Pons (tissue), 1 donor: ENCODE measurements at regions not wholly inside any gene's neighbourhood (a gene's known extent, or its start where the extent isn't known, plus 50 kb on each side); places are given as distances from the start of the nearest gene placed in this dataset.

ENCODE experiments used
- DNase-seq: peaks from one replicate; pipeline ENCODE4 v3.0.0-alpha.2; 2016; ENCODE audit warnings: low spot score

DNA sequence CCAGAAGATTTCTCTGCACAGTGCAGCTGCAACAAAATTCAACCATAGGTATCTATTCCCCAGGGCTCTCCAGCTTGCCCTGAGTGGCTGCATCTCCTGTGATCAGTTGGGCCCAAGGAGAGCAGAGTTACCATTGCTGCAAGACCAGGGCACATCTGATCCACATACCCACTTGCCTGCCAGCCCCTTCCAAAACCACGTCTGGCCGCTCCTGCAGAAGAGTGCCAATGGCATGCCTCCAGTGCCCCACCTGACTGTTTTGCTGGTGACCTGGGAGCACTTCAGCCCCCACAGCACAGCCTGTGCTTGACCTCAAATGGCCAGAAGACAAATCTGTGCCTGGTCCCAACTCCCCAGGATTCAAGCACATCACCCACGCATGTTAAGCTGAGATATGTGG, 526.1 kb upstream of the GBE1 start:
- DNase-seq: no peak

DNA sequence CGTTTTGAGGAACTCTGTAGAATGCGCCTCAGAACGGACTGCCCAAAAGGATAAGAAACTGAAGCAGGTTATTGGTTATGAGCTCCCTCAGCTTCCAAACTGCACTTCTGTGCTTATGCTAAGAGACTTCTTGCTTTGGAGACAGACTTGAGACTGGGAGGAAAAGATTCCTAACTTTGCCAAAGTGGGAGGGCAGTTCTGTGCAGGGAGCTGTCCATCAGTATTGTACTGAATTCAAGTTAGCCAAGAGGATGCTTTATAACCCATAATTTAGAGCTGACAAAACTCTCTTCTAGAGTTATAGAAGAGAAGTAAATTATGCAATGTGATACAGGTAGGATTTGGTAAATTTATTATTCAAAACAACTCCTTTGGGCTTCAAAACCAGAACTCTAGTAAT, 519.8 kb upstream of the GBE1 start:
- no peak for DNase-seq

DNA sequence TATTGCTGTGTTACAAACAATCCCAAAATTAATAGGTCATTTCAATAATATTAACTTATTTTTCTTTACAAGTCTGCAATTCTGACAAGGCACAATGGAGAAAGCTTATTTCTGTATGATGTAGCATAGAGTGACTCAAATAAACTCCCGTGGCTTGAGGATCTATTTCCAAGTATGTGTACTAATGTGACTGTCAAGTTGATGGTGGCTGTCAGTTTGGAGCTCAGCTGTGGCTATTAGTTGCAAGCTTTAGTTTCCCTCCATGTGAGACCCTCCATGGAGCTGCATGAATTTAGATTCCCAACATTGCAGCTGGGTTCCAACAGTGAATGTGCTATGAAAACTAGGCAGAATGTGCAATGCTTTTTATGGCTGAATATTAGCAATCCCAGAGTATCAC, 515.5 kb upstream of the GBE1 start:
- DNase-seq: no peak

DNA sequence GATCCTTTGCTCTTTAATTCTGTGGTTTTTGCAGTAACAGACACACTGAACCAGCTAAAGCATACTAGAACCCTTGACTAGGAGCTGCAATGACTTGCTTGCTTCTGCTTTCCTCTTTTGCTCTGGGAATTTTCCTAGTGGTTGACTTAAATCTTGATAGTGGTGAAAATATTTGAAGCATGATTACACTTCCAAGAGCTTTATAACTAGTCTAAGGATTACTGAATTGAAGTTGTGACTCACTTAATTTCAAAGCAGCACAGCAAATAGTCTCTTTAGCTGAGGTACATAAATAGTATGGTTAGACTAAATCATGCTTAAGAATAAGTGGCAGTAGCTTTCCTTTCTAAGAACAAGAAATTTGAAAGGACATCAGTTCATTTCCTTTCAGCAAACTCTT, 513.5 kb upstream of the GBE1 start:
- DNase-seq: no peak

DNA sequence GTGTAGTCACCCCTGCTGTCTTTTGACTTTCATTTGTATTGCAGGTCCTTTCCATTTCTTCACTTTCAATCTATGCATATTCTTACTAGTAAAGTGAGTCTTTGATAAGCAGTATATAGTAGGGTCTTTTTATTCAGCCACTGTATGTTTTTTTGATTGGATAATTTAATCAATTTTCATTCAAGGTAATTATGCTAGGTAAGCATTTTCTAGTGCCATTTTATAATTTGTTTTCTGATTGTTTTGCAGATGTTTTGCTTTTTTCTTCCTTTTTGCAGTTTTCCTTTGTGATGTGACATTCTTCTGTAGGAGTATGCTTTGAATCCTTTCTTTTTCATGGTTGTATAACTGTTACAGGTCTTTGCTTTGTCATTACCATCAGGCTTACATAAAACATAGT, 504.3 kb upstream of the GBE1 start:
- DNase-seq: no peak

DNA sequence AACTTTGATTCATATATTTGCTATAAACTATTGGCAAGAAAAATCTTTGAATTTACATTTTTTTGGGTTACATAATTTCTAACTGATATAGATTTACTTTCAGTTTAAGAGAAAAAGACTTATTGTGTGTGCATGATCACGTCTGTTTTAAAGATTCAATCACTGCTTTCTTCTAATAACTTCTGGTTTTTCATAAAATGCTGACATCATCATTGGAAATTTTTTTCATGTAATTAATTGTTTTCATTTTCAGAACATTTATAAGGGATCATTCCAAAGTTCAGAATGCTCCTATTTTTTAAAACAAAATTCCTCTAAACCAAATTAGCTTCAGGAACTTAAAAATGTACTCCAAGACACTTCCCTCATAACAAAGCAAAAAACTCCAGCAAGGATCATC, 500.7 kb upstream of the GBE1 start:
- no peak for DNase-seq

DNA sequence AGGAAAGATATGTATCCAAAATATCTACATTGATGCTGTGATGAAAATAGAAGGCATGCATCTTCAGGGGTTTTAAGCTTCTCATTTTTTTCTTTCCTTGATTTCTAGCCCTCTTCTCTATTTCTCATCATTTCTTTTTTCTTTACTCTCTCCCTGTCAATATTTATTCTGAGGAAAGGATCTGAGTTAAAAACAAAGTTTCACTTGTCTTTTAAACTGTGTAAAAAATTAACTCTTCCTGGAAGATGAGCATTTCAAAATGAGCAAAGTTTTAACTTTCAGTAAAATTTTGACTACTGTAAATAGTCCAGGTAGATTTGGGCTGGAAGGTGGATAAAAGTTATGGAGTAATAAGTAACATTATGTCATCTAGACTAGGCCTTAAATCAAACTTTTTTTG, 500.2 kb upstream of the GBE1 start:
- DNase-seq: no peak

DNA sequence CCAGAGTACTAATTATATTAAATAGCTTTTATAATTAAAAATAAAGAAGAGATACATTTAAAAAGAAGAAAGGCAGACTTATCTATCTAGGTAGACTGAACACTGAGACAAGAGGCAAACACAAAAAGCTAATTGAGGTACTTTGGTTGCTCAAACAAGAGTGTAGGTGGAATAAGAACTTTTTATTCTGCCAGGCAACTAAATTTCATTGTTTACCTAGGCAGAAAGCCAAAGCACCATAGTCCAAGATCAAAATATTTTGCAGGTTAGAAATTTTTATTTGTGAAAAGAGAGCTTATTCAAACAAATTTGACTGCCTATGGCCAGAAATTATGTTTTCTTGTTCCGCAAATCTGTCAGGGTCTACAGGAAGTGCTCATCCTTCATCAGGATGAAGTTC, 499.6 kb upstream of the GBE1 start:
- DNase-seq: no peak

DNA sequence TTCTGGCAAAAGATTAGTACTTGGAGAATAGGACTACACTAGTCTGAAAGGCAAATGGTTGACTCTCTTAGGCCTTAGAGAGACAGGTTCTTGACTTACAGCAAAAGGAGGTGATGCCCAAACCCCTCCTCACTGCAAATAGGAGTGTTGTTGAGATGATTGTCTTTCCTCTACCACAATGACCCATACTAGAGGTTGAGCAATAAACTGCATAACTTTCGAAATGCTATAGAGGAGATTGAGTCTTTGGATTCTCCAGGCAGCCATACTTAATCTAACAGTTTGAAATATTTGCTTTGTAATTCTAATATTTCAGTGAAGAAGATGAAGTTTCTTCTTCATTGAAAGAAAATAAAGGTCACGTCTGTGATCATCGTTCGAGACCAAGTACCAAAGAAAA, 498.5 kb upstream of the GBE1 start:
- no peak for DNase-seq

DNA sequence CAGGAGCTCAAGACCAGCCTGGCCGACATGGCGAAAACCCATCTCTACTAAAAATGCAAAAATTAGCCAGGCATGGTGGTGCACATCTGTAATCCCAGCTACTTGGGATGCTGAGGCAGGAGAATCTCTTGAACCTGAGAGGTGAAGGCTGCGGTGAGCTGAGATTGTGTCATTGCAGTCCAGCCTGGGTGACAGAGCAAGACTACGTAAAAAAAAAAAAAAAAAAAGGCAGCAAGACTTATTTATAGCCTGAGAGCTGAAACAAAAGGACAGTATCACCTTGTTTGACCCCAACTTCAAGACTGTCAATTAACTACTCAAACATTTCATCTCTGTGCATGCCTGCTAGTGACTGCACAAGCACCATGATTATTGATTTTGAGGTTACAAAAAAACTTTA, 478.9 kb upstream of the GBE1 start:
- DNase-seq: no peak

DNA sequence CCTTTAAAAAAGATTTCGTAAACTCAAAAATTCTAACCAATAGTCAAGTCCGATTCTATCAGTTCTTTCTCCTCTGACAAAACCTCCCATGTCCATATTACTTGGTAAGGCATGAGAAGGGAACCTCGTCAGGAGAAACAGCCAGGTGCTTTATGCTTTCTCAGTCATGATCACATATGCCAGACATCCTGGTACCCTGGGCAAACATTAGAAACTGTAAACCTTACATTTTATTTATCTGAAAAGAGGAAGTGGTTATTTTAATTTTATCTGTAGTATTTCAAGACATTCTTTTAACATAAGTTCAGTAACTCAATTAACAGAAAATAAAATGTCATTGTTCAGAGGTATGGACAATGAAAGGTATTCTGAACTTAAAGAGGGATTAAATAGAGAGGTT, 474.8 kb upstream of the GBE1 start:
- DNase-seq: no peak

DNA sequence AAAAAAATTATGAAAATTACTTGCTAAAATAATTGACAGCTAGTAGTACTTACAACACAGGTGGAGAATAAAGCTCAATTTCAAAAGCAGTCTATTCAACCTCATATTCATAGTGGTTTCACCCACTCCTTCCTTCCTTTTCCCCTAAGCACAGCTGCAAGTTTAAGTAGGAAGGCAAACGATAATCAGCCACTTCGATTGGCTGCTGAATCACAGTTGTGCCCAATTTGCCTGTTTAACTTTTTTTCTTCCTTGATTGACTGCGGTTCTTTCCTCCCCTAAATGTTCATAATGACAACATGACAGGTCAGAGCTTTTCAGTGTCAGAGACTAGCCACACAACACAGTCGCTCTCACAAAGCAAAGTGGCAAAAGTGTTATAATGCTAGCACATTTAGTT, 468.0 kb upstream of the GBE1 start:
- no peak for DNase-seq

DNA sequence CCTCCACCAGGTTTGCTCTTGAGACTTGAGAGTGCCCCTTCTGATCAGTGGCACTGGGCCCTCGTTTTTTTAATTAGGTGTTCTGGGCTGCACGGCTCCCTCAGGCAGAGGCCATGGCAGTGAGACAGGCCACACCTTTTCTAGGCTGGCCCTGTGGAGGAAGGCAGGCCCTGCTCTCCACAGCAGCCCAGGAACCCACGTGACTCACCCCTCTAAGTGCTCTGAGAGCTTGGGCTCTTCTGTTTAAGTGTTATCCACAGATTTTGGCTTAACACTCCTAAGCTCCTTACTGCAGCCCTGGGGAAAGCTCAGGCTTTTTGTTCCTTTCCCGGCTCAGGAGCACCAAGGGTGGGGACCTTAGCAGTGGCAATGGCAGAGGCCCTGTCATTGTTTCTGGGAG, 463.2 kb upstream of the GBE1 start:
- no peak for DNase-seq

DNA sequence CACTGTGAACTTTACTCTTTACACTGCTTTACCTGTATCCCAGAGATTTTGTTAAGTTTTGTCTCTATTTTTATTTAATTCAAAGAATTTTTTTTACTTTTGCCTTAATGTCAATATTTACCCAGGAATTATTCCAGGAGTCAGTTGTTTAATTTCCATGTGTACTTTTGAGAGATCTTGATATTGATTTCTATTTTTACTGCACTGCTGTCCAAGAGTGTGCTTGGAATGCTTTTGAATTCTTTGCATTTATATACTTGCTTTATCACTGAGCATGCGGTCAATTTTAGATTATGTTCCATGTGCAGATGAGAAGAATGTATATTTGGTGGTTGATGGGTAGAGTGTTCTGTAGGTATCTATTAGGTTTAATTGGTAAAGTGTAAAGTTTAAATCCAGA, 461.0 kb upstream of the GBE1 start:
- no peak for DNase-seq

DNA sequence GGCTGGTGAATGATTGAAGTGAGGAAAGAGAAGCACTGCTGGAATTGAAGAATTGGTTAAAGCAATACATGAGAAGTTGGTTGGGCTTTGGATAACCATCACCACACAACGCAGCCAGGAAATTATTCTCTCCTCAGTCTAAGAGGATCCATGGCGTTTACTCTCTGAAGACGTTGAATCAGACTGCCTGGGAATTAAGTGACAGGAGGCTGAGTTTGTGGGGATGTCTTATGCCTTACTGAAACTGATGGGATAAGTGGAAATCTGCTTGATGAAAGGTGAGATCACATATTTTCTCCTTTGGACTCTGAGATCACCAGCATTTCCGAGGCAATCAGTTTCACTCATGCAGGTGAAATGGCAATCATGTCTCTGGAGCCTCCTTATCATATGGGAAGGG, 456.1 kb upstream of the GBE1 start:
- DNase-seq: no peak

DNA sequence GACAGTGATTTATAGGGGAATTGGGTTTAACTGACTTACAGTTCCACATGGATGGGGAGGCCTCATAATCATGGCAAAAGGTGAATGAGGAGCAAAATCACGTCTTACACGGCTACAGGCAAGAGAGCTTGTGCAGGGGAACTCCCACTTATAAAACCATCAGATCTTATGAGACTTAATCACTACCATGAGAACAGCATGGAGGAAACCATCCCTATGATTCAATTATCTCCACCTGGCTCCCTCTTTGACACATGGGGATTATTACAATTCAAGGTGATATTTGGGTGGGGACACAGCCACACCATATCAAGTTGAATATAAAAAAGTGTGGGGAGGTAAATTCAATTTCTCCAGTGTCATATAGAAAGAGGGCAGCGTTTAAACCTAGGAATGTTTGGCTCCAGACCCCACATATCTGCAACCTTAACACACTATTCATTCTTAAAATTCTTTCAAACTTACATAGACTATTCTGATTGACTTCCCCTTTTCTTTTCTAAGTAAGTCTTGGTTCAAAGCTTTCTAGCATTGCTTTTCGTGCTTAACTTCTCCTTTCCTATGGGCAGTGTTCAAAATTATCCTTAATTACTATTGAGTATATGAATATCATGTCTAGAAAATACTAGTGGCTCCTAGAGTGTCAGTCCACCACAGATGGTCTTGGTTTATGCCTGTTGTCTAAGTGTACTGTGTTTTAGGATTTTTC, 446.7 kb upstream of the GBE1 start:
- DNase-seq: no peak

DNA sequence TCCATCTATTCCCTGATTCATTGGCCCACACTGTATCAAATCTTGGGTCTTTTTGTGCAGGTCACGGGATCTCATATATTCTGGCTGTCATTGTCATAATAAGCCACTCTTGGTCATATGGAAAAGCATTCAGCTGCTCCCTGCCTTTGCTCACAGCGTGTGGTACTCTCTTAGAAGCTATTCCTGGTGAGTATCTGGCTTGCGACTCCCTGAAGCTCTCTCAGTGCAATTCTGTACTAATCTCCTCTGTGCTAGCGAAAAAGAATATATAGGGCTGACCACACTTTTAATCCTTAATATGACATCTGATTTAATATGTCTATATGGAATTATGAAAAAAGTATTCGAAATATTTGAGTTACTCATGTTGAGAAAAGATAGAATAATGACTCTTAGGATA, 440.8 kb upstream of the GBE1 start:
- no peak for DNase-seq

DNA sequence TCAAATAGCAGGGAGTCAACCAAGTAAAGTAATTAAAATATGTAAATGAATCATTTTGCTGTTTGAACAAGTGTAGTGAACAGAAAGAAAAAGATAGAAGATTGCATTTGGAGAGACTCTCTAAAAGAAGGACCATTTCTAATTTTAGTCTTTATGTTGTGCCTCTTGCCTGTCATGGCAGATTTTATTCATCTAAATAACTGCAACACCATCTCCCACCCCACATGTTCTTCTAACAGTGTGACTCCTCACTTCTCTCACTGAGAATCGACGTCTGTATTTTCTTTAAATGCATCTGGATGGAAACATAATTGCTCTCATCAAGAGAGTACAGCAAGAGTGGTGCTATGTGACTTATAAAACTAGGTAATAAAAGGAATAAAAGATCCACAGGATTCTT, 439.9 kb upstream of the GBE1 start:
- DNase-seq: no peak

DNA sequence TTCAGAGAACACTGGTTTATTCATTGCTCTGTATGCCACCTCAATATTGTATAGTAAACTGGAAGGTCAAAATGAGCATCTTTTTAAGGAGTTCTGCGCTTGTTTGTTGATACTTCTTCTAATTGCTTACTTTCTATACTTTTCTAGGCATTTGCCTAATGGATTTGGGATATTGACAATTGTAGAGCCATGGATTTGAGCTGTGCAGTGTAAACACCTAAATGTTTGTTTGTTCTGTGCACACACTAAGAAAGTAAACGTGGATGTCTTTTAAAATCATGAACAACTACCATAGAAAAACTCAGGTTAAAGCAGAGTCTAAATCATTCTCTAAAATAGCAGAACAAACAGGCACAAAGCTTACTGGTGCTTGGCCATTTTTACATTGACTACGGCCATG, 436.6 kb upstream of the GBE1 start:
- DNase-seq: no peak

DNA sequence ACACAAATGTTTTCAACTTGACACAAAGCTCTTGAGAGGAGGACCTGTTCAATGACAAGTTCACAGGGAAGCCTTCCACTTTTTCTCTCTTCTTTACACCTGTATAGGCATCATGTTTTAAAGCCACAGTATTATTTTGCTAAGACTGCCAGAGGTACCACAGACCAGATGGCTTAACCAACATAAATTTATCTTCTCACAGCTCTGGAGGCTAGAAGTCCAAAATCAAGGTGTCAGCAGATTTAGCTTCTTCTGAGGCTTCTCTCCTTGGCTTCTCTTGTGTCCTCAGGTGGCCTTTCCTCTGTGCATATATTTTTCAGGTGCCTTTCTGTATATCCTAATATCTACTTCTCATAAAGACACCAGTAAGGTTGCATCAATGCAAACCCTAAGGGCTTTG, 435.2 kb upstream of the GBE1 start:
- no peak for DNase-seq

DNA sequence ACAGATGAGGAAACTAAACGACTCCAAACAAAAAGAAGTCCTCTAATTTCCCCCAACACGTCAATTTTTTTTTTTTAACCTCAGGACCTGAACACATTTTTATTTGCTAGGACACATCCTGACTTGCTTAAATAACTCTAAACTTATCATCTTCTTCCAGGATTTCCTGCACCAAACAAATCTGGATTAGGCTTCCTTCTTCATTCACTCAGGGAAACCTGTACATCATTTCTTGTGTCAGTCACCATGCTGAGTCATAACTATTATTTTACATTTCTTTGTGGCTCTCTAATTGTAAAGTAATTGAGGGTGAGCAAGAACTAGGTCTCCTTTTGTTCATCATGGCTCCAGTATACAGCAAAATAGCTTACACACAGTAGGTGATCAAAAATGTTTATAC, 433.4 kb upstream of the GBE1 start:
- no peak for DNase-seq

DNA sequence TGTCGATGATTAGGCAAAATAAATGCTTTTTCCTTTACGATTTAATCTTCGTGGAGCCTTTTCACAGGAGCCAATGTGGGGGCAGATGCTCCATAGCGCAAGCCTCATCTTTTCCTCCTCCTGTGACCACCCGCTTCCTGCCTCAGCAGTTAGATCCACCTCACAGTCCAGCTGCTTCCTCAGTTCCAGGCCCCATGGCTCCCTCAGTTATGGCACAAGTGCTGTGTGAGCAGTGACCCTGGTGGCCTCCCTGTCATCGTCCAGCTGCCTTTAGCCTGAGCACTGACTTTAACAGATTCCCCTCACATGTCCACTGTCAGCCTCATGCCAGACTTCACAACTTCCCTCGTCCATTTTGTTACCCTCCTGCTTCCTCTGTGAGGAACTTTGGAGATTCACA, 424.6 kb upstream of the GBE1 start:
- no peak for DNase-seq

DNA sequence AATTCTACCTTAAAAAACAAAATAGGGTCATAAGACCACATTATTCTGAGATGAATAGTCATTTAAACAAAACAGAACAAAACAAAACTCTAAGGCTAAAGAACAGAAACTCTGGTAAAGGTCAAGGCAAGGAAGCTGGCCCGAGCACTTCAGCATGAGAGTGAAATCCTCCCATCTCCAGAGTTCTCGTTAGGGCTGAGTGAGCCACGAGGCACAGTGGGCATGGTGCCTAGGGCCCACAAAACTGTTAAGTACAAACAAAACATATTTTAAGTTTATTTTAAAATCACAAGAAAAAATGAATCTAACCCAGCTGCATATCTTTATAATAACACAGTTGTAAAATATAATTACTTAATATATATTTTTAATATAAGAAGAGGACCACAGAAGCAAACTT, 417.8 kb upstream of the GBE1 start:
- DNase-seq: no peak

DNA sequence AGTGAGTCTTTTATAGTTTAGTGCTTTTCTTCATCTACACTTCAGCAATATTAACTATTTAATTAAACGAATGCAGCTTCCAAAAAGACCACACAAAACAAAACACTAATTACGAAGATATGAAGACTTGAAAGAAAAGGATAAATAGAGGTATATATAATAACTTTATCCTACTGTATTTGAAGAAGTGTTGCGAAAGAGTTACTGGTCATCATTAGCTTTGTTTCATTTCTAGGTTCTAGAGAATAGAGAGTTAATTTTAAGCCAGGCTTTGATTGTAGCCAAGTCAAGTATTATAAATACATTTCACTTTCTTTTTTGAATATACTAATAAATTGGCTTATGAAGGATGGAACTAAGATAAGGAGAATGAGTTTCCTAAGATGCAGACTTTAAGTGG, 416.8 kb upstream of the GBE1 start:
- no peak for DNase-seq

DNA sequence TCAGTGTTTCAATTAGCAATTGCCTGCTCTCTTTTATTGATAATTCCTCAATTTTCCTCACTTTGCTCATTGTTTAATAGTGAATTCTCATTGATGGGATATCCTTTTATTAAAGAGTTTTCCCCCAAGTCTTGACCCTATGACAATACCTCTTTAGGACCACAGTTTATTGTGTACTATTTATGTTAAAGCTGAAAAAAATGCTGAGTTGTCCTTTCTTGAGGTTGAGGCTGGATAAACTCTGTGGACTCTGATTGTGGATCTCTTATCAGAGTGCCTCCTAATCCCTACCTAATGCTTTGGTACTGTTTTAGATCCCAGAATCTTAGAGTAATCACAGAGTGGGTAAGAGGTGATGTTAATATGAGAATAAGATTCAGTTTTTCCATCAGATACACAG, 416.3 kb upstream of the GBE1 start:
- DNase-seq: no peak
